Endothelial cell (in vitro differentiated cells): ENCODE measurements at regions not wholly inside any gene's neighbourhood (a gene's known extent, or its start where the extent isn't known, plus 50 kb on each side); places are given as distances from the start of the nearest gene placed in this dataset.

ENCODE experiments used
- DNase-seq: peaks from one replicate; pipeline ENCODE4 v3.0.0; 2021; ENCODE audit warnings: low spot score
- H3K27ac Mint-ChIP-seq: one replicate; pipeline ENCODE4 v1.8.0; 2021; ENCODE audit warnings: mixed read lengths, inconsistent platforms; ENCODE audit not compliant: unreplicated experiment
- H3K27me3 Mint-ChIP-seq: one replicate; pipeline ENCODE4 v1.8.0; 2021; ENCODE audit warnings: mild to moderate bottlenecking, moderate library complexity, mixed read lengths, inconsistent platforms; ENCODE audit not compliant: unreplicated experiment
- H3K36me3 Mint-ChIP-seq: one replicate; pipeline ENCODE4 v1.8.0; 2021; ENCODE audit warnings: mild to moderate bottlenecking, low read depth, mixed read lengths, inconsistent platforms; ENCODE audit not compliant: unreplicated experiment
- H3K4me1 Mint-ChIP-seq: one replicate; pipeline ENCODE4 v1.8.0; 2021; ENCODE audit warnings: mild to moderate bottlenecking, mixed read lengths, inconsistent platforms; ENCODE audit not compliant: unreplicated experiment
- H3K4me3 Mint-ChIP-seq: one replicate; pipeline ENCODE4 v1.8.0; 2021; ENCODE audit warnings: mild to moderate bottlenecking, mixed read lengths, inconsistent platforms; ENCODE audit not compliant: unreplicated experiment
- H3K9me3 Mint-ChIP-seq: one replicate; pipeline ENCODE4 v1.8.0; 2021; ENCODE audit warnings: mixed read lengths, inconsistent platforms; ENCODE audit not compliant: unreplicated experiment
- TF ChIP-seq, protein P1 (sequence below): fragments of 200-600 bp; sonication (generic); IDR thresholded peaks from one replicate; pipeline ENCODE4 v1.5.0; 2021; ENCODE audit warnings: antibody characterized with exemption; ENCODE audit not compliant: unreplicated experiment

DNA sequence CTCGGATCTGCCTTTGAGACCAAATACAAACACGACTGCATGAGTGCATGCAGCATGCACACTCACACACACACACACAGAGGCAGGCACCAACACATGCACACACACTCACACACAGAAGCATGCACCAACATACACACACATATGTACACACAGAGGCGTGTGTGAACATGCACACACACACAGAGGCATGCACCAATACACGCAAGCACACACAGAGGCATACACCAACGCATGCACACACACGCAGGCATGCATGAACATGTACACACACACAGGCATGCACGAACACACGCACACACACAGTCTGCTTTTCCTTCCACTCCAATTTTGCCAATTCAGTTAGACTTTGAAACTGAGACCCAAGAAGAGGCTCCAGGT, 67.3 kb upstream of the COL13A1 start:
- Mint-ChIP-seq H3K36me3 (no peaks in the 10 kb centered on the region), H3K9me3 (no peaks in the 10 kb centered on the region), H3K4me3 (no peak overlapping the region), H3K27ac (no peak overlapping the region), H3K4me1 (peaks cover 7% of the 10 kb centered on the region), H3K27me3 (peaks cover 6% of the 10 kb centered on the region)
- TF ChIP-seq, protein P1, sequence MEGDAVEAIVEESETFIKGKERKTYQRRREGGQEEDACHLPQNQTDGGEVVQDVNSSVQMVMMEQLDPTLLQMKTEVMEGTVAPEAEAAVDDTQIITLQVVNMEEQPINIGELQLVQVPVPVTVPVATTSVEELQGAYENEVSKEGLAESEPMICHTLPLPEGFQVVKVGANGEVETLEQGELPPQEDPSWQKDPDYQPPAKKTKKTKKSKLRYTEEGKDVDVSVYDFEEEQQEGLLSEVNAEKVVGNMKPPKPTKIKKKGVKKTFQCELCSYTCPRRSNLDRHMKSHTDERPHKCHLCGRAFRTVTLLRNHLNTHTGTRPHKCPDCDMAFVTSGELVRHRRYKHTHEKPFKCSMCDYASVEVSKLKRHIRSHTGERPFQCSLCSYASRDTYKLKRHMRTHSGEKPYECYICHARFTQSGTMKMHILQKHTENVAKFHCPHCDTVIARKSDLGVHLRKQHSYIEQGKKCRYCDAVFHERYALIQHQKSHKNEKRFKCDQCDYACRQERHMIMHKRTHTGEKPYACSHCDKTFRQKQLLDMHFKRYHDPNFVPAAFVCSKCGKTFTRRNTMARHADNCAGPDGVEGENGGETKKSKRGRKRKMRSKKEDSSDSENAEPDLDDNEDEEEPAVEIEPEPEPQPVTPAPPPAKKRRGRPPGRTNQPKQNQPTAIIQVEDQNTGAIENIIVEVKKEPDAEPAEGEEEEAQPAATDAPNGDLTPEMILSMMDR, result no peak
- no peak for DNase-seq

DNA sequence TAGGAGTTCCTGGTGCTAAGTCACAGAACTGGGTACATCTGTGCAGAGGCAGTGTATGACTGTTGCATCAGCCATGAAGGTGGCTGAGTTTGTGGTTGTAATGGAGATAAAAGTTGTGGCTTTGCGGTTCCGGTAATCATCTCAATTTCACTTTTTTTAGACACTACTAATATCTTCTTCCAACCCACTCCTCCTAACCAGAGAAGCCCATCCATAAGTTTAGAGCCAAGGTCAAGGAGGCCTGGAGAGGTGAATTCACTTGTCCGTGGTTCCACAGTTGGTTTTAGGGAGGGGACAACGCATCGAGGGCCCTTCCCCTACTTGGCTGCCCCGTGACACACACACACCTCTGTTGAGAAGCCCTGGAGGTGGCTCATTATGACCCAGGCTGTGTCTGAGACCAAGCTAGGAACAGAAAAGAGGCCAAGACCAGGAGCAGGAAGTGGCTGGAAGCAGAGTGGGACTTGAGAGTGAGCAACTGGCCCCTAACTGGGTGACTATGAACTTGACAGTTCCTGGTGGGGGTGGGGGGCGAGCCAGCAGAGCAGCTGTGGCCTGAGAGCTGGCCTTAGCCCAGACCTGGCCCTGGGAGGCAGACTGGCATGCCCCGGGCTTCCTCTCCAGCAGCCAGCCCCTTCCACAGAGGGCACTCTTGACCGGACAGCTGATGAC, 66.8 kb upstream of the COL13A1 start:
- no peak overlapping the region for H3K27ac Mint-ChIP-seq
- H3K4me1 Mint-ChIP-seq, result peaks cover 7% of the 10 kb centered on the region
- no peaks in the 10 kb centered on the region for H3K36me3 Mint-ChIP-seq
- DNase-seq, result no peak
- H3K27me3 Mint-ChIP-seq, result peaks cover 6% of the 10 kb centered on the region
- H3K9me3 Mint-ChIP-seq, result no peaks in the 10 kb centered on the region
- H3K4me3 Mint-ChIP-seq, result no peak overlapping the region
- TF ChIP-seq, protein P1, result no peak

DNA sequence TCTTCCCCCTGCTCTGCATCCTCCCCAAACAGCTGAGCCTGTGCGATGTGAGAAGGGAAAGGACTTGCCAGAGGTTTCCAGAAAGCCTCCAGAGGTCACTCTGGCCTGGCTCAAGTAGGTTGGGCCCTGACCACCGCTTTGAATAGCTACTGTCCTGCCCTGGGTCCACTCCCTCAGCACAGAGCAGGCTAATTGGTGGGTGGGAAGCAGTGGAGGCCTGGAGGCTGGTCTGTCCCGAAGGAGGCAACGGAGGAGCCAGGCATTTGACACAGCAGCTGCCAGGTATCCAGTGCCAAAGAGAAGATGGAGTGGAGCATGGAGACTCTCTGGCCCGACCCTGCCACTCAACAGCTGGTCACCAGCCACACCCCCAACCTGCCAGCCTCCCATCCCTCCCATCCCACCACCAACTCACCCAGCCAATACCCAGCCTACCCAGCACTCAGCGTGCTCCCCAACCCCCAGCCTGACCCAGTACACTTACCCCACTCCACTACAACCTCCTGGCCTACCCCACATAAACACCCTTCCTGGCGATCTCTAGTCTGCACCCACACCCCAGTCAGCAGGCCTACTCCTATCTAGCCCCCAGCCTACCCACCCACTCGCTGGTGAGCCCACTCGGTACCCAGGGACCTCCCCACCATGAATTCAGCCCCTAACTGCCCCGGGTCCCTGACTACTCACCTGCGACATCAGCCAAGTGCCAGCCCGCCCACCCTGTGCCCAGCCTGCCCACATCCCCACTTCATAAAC, 64.6 kb upstream of the COL13A1 start:
- no peak overlapping the region for H3K27ac Mint-ChIP-seq
- H3K27me3 Mint-ChIP-seq, result peaks cover 6% of the 10 kb centered on the region
- DNase-seq, result no peak
- no peaks in the 10 kb centered on the region for H3K4me1 Mint-ChIP-seq
- TF ChIP-seq, protein P1, result no peak
- no peaks in the 10 kb centered on the region for H3K9me3 Mint-ChIP-seq
- no peaks in the 10 kb centered on the region for H3K36me3 Mint-ChIP-seq
- H3K4me3 Mint-ChIP-seq, result no peak overlapping the region

DNA sequence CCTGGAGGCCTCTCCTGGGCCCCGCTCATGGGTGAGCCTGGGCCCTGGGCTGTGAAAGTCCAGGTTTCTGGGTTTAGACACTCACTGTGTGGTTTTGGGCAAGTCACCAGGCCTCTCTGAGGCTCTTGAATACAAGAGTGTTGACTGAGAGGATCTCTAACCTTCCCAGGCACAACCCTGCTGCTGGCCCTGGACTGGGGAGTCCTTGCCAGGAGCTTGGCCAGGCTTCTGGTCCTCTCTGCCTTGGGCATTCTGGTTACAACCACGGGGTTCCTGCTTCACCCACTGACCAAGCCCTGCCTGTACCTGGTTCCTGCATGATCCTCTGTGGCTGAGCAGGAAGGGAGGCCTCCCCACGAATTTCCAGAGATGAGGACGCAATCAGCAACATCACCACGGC, 63.6 kb upstream of the COL13A1 start:
- no peaks in the 10 kb centered on the region for H3K4me1 Mint-ChIP-seq
- no peaks in the 10 kb centered on the region for H3K36me3 Mint-ChIP-seq
- TF ChIP-seq, protein P1, result no peak
- no peak for DNase-seq
- H3K27me3 Mint-ChIP-seq, result peaks cover 6% of the 10 kb centered on the region
- no peaks in the 10 kb centered on the region for H3K9me3 Mint-ChIP-seq
- no peak overlapping the region for H3K4me3 Mint-ChIP-seq
- no peak overlapping the region for H3K27ac Mint-ChIP-seq

DNA sequence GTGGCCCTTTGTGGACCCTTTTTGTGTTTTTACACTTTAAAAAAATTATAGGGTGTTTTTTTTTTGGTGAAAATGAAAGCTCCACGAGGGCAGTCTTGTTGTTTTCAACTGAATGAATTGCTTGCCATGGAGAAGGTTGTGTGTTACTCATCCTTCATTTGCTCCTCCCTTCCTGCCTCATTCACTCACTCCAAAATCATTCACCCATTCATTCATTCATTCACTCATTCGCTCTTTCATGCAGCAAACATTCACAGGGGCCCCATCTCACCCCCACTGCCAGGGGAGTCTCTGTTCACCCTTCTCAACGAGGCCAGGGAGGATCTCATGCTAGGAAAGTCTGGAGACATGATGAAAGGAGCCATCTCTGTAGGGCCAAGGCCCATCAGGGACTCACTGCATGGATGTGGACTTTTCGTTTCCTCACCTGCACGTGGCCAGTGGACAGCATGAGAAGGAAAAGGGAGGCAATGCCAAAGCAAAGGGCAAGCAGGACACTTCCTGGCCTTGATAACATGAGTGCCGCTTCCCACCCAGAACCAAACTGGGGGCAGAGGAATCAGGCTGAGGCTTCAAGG, 62.8 kb upstream of the COL13A1 start:
- no peak for DNase-seq
- TF ChIP-seq, protein P1, result no peak
- Mint-ChIP-seq H3K4me1 (no peaks in the 10 kb centered on the region), H3K27ac (no peak overlapping the region), H3K36me3 (no peaks in the 10 kb centered on the region), H3K27me3 (peaks cover 6% of the 10 kb centered on the region), H3K4me3 (no peak overlapping the region), H3K9me3 (no peaks in the 10 kb centered on the region)
